HCT116 (cell line): ENCODE measurements at regions not wholly inside any gene's neighbourhood (a gene's known extent, or its start where the extent isn't known, plus 50 kb on each side); places are given as distances from the start of the nearest gene placed in this dataset.

Source experiments
- ATAC-seq: fragments of 200-7000 bp; cut with Tn5 transposase; 2 replicates; pipeline ENCODE4 v1.9.1; 2020; ENCODE audit warnings: mild to moderate bottlenecking, moderate library complexity
- BruUV-seq: library from RNA; stranded (reverse); fragments of 400-500 nt; replicated peaks from 2 replicates; lab custom pipeline; 2021; lab: Mats Ljungman, UMichigan
- CTCF ChIA-PET: fragments of 300-600 bp; sonication (Branson Sonifier 250); formaldehyde crosslinking; loops from one replicate; lab custom pipeline; 2021; ENCODE audit warnings: antibody characterized with exemption; lab: Charles Lee
- POLR2A ChIA-PET: fragments of 300-600, 350-600 bp; sonication (Branson Sonifier 250); formaldehyde crosslinking; loops from one replicate; lab custom pipeline; 2021; ENCODE audit warnings: antibody characterized with exemption; lab: Charles Lee
- RAD21 ChIA-PET, 2 experiments: fragments of 300-600 bp; sonication (Branson Sonifier 250); formaldehyde crosslinking; loops; one replicate each; lab custom pipeline; 2023; ENCODE audit warnings: low total read pairs in 2 of 2; ENCODE audit not compliant: uncharacterized antibody in 2 of 2, unreplicated experiment in 2 of 2, low non-redundant PET in 1 of 2; lab: Charles Lee
- DNase-seq: peaks from one replicate; pipeline ENCODE4 v3.0.0-alpha.2; 2010; ENCODE audit warnings: low read depth, low spot score
- H2AFZ ChIP-seq: fragments of 200-600 bp; shearing (Covaris generic), sonication (generic); 2 replicates; pipeline ENCODE4 v1.6.1; 2017; ENCODE audit warnings: low read depth, mixed run types, mixed read lengths, antibody characterized with exemption, low read length; ENCODE audit not compliant: poor library complexity, severe bottlenecking
- H3K27ac ChIP-seq: 2 replicates; pipeline ENCODE4 v1.5.1; 2012; ENCODE audit warnings: low read depth, low read length
- H3K27me3 ChIP-seq: fragments of 200-600 bp; sonication (generic); 2 replicates; pipeline ENCODE4 v1.6.1; 2016; ENCODE audit warnings: mixed run types, low read length, mixed read lengths; ENCODE audit not compliant: insufficient read depth
- H3K36me3 ChIP-seq, 2 experiments: fragments of 200-500 bp in 1 of 2; fragments of 200-600 bp in 1 of 2; sonication (Bioruptor generic) in 1 of 2; sonication (generic) in 1 of 2; 2 replicates each; pipeline versions ENCODE4 v1.5.1 to v1.6.1; 2014 to 2016; ENCODE audit warnings: low read length in 2 of 2, inconsistent platforms in 1 of 2, mixed read lengths in 1 of 2, mixed run types in 1 of 2; ENCODE audit not compliant: insufficient read depth in 2 of 2, control insufficient read depth in 1 of 2
- H3K4me1 ChIP-seq, 2 experiments: fragments of 200-600 bp in 1 of 2; sonication (generic) in 1 of 2; 2 replicates each; pipeline versions ENCODE4 v1.5.1 to v1.6.1; 2012 to 2017; ENCODE audit warnings: low read length in 2 of 2, inconsistent platforms in 1 of 2, mild to moderate bottlenecking in 1 of 2, mixed read lengths in 1 of 2, mixed run types in 1 of 2, moderate library complexity in 1 of 2; ENCODE audit not compliant: insufficient read depth in 2 of 2, control insufficient read depth in 1 of 2
- H3K4me2 ChIP-seq: fragments of 200-600 bp; sonication (generic); 2 replicates; pipeline ENCODE4 v1.6.1; 2017; ENCODE audit warnings: mixed run types, low read length, mixed read lengths
- H3K4me3 ChIP-seq, 2 experiments: fragments of 200-600 bp in 1 of 2; sonication (generic) in 1 of 2; replicated peaks in 1 of 2; 2 replicates each; pipeline ENCODE4 v1.5.1; 2011 to 2016; ENCODE audit warnings: low read length in 2 of 2, control low read depth in 1 of 2, low read depth in 1 of 2, mild to moderate bottlenecking in 1 of 2, mixed read lengths in 1 of 2, mixed run types in 1 of 2
- H3K79me2 ChIP-seq: fragments of 200-600 bp; sonication (generic); 2 replicates; pipeline ENCODE4 v1.6.1; 2017; ENCODE audit warnings: mild to moderate bottlenecking, mixed run types, low read length, moderate library complexity, mixed read lengths; ENCODE audit not compliant: insufficient read depth
- H3K9ac ChIP-seq: fragments of 200-600 bp; sonication (generic); 2 replicates; pipeline ENCODE4 v1.6.1; 2016; ENCODE audit warnings: low read length, mixed read lengths
- H3K9me2 ChIP-seq: fragments of 200-600 bp; sonication (generic), shearing (Covaris generic); 2 replicates; pipeline ENCODE4 v1.6.1; 2017; ENCODE audit warnings: mixed run types, mild to moderate bottlenecking, moderate library complexity; ENCODE audit not compliant: insufficient read depth
- H3K9me3 ChIP-seq, 2 experiments: fragments of 200-500 bp in 1 of 2; fragments of 200-600 bp in 1 of 2; sonication (Bioruptor generic) in 1 of 2; sonication (generic) in 1 of 2; 2 replicates each; pipeline ENCODE4 v1.6.1; 2014 to 2017; ENCODE audit warnings: low read length in 2 of 2, mixed read lengths in 2 of 2, inconsistent platforms in 1 of 2, low read depth in 1 of 2, mild to moderate bottlenecking in 1 of 2, mixed run types in 1 of 2, moderate library complexity in 1 of 2; ENCODE audit not compliant: control insufficient read depth in 1 of 2, insufficient read depth in 1 of 2
- H4K20me1 ChIP-seq: fragments of 200-600 bp; sonication (generic), shearing (Covaris generic); 2 replicates; pipeline ENCODE4 v1.6.1; 2017; ENCODE audit warnings: mixed run types, mild to moderate bottlenecking, moderate library complexity; ENCODE audit not compliant: insufficient read depth
- FOSL1 ChIP-seq: IDR thresholded peaks from 2 replicates; pipeline ENCODE4 v1.6.1; 2012; ENCODE audit warnings: low read depth
- RAD21 ChIP-seq: IDR thresholded peaks from 2 replicates; pipeline ENCODE4 v1.6.1; 2012; ENCODE audit warnings: low read depth, mild to moderate bottlenecking
- SIN3A ChIP-seq: IDR thresholded peaks from 2 replicates; pipeline ENCODE4 v1.6.1; 2012; ENCODE audit warnings: low read depth
- SRF ChIP-seq: IDR thresholded peaks from 2 replicates; pipeline ENCODE4 v1.6.1; 2012; ENCODE audit warnings: low read depth
- TCF7L2 ChIP-seq: IDR thresholded peaks from 2 replicates; pipeline ENCODE4 v1.7.0; 2011; ENCODE audit warnings: borderline replicate concordance, inconsistent platforms; ENCODE audit not compliant: insufficient read depth, insufficient read length; ENCODE audit errors: extremely low read depth
- YY1 ChIP-seq: IDR thresholded peaks from 2 replicates; pipeline ENCODE4 v1.6.1; 2011; ENCODE audit warnings: low read length, low read depth, moderate library complexity, mild to moderate bottlenecking; ENCODE audit not compliant: insufficient replicate concordance; ENCODE audit errors: extremely low read depth
- intact Hi-C: fragments of 100-400 bp; cut with micrococcal nuclease; formaldehyde crosslinking; loops from 2 replicates; pipeline ENCODE4 v1.10.0; 2022
- TF ChIP-seq, protein P1 (sequence below): IDR thresholded peaks from 2 replicates; pipeline ENCODE4 v1.6.1; 2012; ENCODE audit warnings: low read depth
- TF ChIP-seq, protein P2 (sequence below): IDR thresholded peaks from 2 replicates; pipeline ENCODE4 v1.6.1; 2012
- TF ChIP-seq, protein P3 (sequence below), 3 experiments: fragments of 200-600 bp in 1 of 3; sonication (generic) in 1 of 3; IDR thresholded peaks in 2 of 3; conservative IDR thresholded peaks in 1 of 3; 2 replicates each; pipeline ENCODE4 v1.5.1; 2012 to 2017; ENCODE audit warnings: low read depth in 2 of 3, low read length in 2 of 3, antibody characterized with exemption in 1 of 3, borderline replicate concordance in 1 of 3, control low read depth in 1 of 3, mild to moderate bottlenecking in 1 of 3, mixed read lengths in 1 of 3, mixed run types in 1 of 3, moderate library complexity in 1 of 3; ENCODE audit not compliant: insufficient read depth in 1 of 3
- TF ChIP-seq, protein P4 (sequence below): IDR thresholded peaks from 2 replicates; pipeline ENCODE4 v1.6.1; 2011; ENCODE audit warnings: mild to moderate bottlenecking, low read length, moderate library complexity; ENCODE audit not compliant: insufficient replicate concordance; ENCODE audit errors: extremely low read depth

DNA sequence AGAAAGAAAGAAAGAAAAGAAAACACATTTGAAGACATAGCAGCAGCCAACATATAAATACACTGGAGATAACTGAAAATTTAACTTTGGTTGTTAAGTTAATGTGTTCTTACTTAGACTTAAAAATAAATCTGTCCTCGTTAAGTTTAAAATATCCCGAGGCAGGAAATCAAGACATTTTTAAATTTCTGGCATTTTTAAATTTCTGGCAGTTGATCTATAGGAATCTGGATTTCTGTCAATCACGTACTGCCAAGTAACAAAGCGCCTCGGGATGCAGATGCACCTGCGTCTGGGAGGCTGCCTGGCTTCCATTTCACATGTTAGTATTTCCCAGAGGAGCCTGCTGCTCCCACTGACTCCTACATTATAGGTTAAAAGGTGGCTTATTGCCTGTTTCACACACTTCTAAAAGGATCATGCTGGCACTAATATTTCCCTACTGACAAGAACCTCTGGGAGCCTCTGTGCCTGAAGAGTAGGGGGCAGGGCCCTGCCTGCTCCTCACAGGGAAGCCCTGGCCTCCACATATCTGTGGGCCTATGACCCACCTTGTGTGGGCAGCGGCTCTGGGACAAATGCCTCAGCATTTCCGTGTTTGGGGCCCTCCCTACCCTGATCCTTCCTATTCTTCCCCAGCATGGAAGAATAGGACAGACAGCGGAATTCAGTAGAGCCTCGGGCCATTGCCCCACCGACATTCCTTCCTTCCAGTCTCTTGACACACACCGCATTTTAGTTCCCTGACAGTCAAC lies 62.8 kb upstream of the ATP12A start:
- ChIA-PET CTCF (no interaction called here), POLR2A (no interaction called here), RAD21 (no interaction called here)
- Histone ChIP-seq H4K20me1 (no peaks in the 10 kb centered on the region), H3K79me2 (no peaks in the 10 kb centered on the region), H3K9me3 (no peaks in the 10 kb centered on the region), H3K27me3 (no peaks in the 10 kb centered on the region), H3K36me3 (no peaks in the 10 kb centered on the region), H3K9ac (no peak overlapping the region), H3K4me3 (no peak overlapping the region), H2AFZ (no peak overlapping the region), H3K27ac (no peak overlapping the region), H3K4me1 (no peaks in the 10 kb centered on the region), H3K9me2 (no peaks in the 10 kb centered on the region), H3K4me2 (no peak overlapping the region)
- TF ChIP-seq, protein P1, sequence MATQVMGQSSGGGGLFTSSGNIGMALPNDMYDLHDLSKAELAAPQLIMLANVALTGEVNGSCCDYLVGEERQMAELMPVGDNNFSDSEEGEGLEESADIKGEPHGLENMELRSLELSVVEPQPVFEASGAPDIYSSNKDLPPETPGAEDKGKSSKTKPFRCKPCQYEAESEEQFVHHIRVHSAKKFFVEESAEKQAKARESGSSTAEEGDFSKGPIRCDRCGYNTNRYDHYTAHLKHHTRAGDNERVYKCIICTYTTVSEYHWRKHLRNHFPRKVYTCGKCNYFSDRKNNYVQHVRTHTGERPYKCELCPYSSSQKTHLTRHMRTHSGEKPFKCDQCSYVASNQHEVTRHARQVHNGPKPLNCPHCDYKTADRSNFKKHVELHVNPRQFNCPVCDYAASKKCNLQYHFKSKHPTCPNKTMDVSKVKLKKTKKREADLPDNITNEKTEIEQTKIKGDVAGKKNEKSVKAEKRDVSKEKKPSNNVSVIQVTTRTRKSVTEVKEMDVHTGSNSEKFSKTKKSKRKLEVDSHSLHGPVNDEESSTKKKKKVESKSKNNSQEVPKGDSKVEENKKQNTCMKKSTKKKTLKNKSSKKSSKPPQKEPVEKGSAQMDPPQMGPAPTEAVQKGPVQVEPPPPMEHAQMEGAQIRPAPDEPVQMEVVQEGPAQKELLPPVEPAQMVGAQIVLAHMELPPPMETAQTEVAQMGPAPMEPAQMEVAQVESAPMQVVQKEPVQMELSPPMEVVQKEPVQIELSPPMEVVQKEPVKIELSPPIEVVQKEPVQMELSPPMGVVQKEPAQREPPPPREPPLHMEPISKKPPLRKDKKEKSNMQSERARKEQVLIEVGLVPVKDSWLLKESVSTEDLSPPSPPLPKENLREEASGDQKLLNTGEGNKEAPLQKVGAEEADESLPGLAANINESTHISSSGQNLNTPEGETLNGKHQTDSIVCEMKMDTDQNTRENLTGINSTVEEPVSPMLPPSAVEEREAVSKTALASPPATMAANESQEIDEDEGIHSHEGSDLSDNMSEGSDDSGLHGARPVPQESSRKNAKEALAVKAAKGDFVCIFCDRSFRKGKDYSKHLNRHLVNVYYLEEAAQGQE, result no peak
- no peak for TF ChIP-seq SIN3A
- TF ChIP-seq, protein P2, sequence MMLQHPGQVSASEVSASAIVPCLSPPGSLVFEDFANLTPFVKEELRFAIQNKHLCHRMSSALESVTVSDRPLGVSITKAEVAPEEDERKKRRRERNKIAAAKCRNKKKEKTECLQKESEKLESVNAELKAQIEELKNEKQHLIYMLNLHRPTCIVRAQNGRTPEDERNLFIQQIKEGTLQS, result no peak
- no peak for TF ChIP-seq TCF7L2
- TF ChIP-seq FOSL1, result no peak
- no peak for TF ChIP-seq YY1
- no peak for TF ChIP-seq RAD21
- TF ChIP-seq, protein P3, sequence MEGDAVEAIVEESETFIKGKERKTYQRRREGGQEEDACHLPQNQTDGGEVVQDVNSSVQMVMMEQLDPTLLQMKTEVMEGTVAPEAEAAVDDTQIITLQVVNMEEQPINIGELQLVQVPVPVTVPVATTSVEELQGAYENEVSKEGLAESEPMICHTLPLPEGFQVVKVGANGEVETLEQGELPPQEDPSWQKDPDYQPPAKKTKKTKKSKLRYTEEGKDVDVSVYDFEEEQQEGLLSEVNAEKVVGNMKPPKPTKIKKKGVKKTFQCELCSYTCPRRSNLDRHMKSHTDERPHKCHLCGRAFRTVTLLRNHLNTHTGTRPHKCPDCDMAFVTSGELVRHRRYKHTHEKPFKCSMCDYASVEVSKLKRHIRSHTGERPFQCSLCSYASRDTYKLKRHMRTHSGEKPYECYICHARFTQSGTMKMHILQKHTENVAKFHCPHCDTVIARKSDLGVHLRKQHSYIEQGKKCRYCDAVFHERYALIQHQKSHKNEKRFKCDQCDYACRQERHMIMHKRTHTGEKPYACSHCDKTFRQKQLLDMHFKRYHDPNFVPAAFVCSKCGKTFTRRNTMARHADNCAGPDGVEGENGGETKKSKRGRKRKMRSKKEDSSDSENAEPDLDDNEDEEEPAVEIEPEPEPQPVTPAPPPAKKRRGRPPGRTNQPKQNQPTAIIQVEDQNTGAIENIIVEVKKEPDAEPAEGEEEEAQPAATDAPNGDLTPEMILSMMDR (IDR thresholded peaks at IDR 0.05 in 2 of 3, conservative IDR thresholded peaks at IDR 0.05 in 1 of 3; ENCODE audit: borderline replicate concordance in 1 of 3, insufficient read depth in 1 of 3, low read depth in 2 of 3, low read length in 2 of 3), result no peak
- no peak for TF ChIP-seq SRF
- TF ChIP-seq, protein P4, sequence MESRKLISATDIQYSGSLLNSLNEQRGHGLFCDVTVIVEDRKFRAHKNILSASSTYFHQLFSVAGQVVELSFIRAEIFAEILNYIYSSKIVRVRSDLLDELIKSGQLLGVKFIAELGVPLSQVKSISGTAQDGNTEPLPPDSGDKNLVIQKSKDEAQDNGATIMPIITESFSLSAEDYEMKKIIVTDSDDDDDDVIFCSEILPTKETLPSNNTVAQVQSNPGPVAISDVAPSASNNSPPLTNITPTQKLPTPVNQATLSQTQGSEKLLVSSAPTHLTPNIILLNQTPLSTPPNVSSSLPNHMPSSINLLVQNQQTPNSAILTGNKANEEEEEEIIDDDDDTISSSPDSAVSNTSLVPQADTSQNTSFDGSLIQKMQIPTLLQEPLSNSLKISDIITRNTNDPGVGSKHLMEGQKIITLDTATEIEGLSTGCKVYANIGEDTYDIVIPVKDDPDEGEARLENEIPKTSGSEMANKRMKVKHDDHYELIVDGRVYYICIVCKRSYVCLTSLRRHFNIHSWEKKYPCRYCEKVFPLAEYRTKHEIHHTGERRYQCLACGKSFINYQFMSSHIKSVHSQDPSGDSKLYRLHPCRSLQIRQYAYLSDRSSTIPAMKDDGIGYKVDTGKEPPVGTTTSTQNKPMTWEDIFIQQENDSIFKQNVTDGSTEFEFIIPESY, result no peak
- ATAC-seq (no peak), DNase-seq (no peak)
- BruUV-seq, result no TSS peak
- intact Hi-C loops, result no loop called here
